Hematopoietic multipotent progenitor cell treated with erythropoietin and hydrocortisone succinate and interleukin-3 and kit ligand, for 15 days (in vitro differentiated cells): ENCODE measurements at regions not wholly inside any gene's neighbourhood (a gene's known extent, or its start where the extent isn't known, plus 50 kb on each side); places are given as distances from the start of the nearest gene placed in this dataset.
"Not testable (repeated sequence)": the region's sequence is repeated elsewhere in the genome, so short reads cannot be mapped to it uniquely, and the experiment has no call there.

Experiments
- DNase-seq: peaks from one replicate; pipeline ENCODE4 v3.0.0-alpha.2; 2015; ENCODE audit warnings: low spot score

- no peak for DNase-seq
Measured at GRCh38 chr4:187491286-187491685, 504.3 kb upstream of the ZFP42 start.

GRCh38 chr4:187491959-187492358, 503.6 kb upstream of the ZFP42 start:
- no peak for DNase-seq

- no peak for DNase-seq
Measured at GRCh38 chr4:187493661-187494060, 501.9 kb upstream of the ZFP42 start.

GRCh38 chr4:187499956-187500355, 495.6 kb upstream of the ZFP42 start:
- DNase-seq = no peak

- DNase-seq = no peak
Measured at GRCh38 chr4:187500796-187501195, 494.8 kb upstream of the ZFP42 start.

GRCh38 chr4:187501731-187502130, 493.8 kb upstream of the ZFP42 start:
- no peak for DNase-seq

- no peak for DNase-seq
Measured at GRCh38 chr4:187504974-187505797, 490.4 kb upstream of the ZFP42 start.

- not testable (repeated sequence) for DNase-seq
Measured at GRCh38 chr4:187505798-187506141, 489.8 kb upstream of the ZFP42 start.

- DNase-seq = no peak
Measured at GRCh38 chr4:187516224-187516623, 479.3 kb upstream of the ZFP42 start.

GRCh38 chr4:187541666-187542065, 453.9 kb upstream of the ZFP42 start:
- DNase-seq = no peak

- no peak for DNase-seq
Measured at GRCh38 chr4:187544461-187545053, 451.0 kb upstream of the ZFP42 start.

- DNase-seq = no peak
Measured at GRCh38 chr4:187547316-187547715, 448.3 kb upstream of the ZFP42 start.

- no peak for DNase-seq
Measured at GRCh38 chr4:187550256-187550950, 445.2 kb upstream of the ZFP42 start.

- DNase-seq = no peak
Measured at GRCh38 chr4:187552781-187553180, 442.8 kb upstream of the ZFP42 start.

- DNase-seq = no peak
Measured at GRCh38 chr4:187555174-187555573, 440.4 kb upstream of the ZFP42 start.

GRCh38 chr4:187558391-187558790, 437.2 kb upstream of the ZFP42 start:
- no peak for DNase-seq

GRCh38 chr4:187562345-187562744, 433.2 kb upstream of the ZFP42 start:
- DNase-seq = no peak

- no peak for DNase-seq
Measured at GRCh38 chr4:187565416-187565815, 430.2 kb upstream of the ZFP42 start.

- no peak for DNase-seq
Measured at GRCh38 chr4:187569871-187570270, 425.7 kb upstream of the ZFP42 start.

- DNase-seq = no peak
Measured at GRCh38 chr4:187575706-187576105, 419.9 kb upstream of the ZFP42 start.

- DNase-seq = no peak
Measured at GRCh38 chr4:187576751-187577150, 418.8 kb upstream of the ZFP42 start.

GRCh38 chr4:187577941-187578480, 417.6 kb upstream of the ZFP42 start:
- DNase-seq = no peak

- DNase-seq = no peak
Measured at GRCh38 chr4:187586892-187587291, 408.7 kb upstream of the ZFP42 start.
